Activated CD4-positive, alpha-beta T cell treated with anti-CD3 and anti-CD28 coated beads, Interleukin-2, amount 50 U/mL, for 4 hours (primary cell): ENCODE measurements at regions not wholly inside any gene's neighbourhood (a gene's known extent, or its start where the extent isn't known, plus 50 kb on each side); places are given as distances from the start of the nearest gene placed in this dataset.
"Not testable (repeated sequence)": the region's sequence is repeated elsewhere in the genome, so short reads cannot be mapped to it uniquely, and the experiment has no call there.

Source experiments
- DNase-seq, 2 experiments: peaks; one replicate each; pipeline ENCODE4 v3.0.0-alpha.2; 2020

- no peak for DNase-seq
Observed at GRCh38 chr4:128758314-128758922, 51.1 kb upstream of the JADE1 start.

- no peak for DNase-seq
Observed at GRCh38 chr4:128757712-128758111, 51.8 kb upstream of the JADE1 start.

DNA sequence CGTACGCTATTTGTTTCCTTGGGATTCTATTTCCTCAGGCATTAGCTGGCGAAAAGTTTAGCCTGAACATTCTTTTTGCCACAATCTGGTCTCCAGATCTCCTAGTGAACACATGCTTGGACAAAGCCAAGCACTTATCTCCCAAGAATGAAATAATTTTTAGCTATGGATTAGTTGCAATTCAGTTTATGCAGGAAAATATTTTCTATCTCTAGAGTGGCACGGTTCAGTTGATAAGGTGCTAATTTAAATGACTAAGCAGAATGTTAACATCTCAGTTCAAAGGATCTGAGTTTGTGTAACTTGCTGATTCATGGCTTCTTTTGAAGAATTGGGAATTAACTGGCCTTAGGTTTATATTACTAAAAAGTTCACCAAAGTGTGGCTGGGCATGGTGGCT is 58.1 kb upstream of the JADE1 start:
- no peak for DNase-seq

DNA sequence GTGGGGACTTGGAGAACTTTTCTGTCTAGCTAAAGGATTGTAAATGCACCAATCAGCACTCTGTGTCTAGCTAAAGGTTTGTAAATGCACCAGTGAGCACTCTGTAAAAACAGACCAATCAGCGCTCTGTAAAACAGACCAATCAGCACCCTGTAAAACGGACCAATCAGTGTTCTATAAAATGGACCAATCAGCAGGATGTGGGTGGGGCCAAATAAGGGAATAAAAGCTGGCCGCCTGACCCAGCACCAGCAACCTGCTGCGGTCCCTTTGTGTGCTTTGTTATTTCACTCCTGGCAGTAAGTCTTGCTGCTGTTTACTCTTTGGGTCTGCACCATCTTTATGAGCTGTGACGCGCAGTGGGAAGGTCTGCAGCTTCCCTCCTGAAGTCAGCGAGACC is 67.8 kb upstream of the JADE1 start:
- DNase-seq, result not testable (repeated sequence)

DNA sequence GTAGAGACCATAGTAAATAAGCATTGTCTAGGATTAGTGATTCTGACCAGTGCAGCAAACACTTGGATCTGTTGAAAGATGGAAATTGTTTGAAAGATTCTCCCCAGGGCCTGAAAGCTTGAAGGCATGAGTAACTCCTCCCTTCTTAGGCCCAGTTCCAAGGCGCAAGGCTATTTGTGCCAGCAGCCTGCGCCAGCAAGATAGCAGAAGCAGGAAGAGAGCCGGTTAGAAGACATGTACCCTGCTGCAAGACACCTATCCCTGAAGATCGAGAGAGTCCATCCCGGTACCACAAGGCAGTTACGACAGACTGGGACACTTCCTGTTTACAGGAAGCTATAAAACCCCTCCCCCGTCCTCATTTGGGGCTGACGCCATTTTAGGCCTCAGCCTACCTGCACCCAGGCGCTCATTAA is 72.4 kb upstream of the JADE1 start:
- DNase-seq, result no peak

- no peak for DNase-seq
Observed at GRCh38 chr4:128735714-128736113, 73.8 kb upstream of the JADE1 start.

GRCh38 chr4:128728190-128728589 is 81.3 kb upstream of the JADE1 start:
- DNase-seq, result no peak

DNA sequence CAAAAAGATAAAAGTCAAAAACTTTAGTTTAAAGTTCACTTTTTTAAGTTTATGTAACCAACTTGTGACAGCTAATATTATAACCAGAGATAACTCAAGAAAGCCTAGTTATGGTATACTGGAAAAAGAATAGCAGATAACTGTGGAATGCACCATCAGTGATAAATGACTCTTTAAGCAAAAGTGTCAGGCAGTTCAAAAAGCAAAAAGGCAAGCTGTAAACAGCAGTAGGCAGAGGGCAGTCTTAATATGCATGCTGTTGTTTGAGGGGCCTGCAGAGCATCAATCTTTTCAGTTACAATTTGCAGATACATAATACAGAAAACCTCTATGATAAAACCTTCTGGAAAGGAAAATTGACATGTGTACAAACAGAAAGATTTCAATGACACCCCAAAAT is 81.8 kb upstream of the JADE1 start:
- DNase-seq, result no peak

- no peak for DNase-seq
Observed at GRCh38 chr4:128725405-128726055, 84.0 kb upstream of the JADE1 start.

DNA sequence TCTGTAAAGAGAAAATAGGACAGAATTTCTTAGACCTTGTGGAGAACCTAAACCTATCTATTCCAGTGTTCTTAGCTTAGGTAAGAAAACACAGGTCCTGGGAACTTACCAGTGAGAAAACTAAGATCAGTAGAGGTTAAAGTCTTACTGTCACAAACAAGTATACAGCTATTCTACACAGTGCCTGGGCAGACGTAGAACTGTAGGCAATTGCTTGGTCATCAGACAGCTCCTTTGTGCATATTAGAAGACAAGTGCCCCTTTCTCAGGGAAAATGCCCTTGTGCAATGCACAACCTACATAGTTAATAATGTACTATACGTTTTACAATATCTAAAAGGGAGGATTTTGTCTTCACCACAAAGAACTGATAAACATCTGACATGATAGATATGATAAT is 86.6 kb upstream of the JADE1 start:
- no peak for DNase-seq

DNA sequence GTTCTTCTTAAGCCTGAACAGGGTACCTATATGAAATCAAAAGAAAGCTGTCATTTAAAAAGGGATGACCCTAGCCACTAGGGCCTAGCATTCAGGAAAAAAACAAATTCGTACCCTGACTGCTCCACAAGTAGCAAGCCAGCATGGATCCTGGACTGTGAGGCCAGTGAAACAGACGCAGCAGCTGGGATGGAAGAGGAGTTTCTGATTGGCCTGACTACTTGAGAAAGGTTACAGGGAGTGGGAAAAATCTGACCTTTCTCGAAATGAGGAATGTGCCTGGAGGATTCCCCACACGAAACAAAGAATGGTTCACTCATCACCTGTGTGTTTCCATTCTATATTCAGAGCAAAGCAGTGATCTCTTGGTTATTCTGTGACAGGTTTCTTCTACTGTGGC is 87.6 kb upstream of the JADE1 start:
- no peak for DNase-seq

- no peak for DNase-seq
Observed at GRCh38 chr4:128720270-128720669, 89.2 kb upstream of the JADE1 start.

- no peak for DNase-seq
Observed at GRCh38 chr4:128718768-128719167, 90.7 kb upstream of the JADE1 start.

GRCh38 chr4:128716338-128716737 is 93.2 kb upstream of the JADE1 start:
- DNase-seq, result no peak

DNA sequence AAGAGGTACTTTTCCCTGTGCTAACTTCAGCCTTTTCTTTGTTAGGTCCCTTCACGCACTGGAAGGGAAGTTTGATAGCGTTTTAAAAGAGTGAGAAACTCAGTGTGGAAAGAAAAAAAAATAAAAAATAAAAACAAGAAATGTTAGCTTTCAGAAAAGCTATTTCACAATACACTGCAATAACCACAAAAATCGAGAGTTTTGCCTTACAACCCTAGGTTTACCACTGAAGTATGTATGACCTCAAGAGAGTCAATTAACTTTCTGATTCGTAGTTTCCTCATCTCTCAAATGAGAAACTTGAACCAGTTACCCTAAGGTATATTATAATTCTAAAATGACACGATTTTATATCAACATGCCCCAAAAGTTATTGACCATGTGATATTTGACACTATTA is 93.9 kb upstream of the JADE1 start:
- DNase-seq, result no peak

DNA sequence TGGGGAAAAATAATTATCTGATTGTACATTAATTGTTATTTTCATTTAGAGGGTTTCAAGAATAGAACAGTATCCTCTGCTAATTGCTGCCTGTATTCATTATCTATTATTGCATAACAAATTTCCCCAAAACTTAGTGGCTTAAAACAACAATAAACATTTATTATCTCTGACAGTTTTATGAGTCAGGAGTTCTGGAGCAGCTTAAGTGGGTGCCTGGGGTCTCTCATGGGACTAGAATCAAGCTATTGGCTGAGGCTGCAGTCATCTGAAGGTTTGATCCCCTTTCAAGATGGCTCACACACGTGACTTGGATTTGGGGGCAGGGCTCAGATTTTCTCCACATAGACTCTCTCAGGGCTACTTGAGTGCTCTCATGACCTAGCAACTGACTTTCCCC is 98.1 kb upstream of the JADE1 start:
- DNase-seq, result no peak

DNA sequence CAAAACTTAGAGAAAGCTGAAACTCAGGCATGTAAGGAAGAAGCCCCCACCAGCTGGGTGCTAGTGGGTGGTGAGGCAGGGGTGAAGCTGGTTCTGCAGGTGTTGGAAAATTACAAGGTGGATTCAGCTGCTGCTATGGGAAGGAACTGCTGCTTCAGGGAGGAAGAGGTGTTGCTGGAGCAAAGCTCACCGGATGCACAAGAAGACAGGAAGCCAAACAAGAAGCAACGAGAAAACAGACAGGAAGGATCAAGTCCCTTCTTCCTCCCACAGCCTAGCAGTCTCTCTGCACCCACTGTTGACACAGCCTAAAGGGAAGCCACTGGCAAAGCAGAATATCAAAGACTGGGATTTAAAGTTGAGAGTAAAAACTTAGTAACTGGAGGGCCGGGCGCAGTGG is 100.2 kb upstream of the JADE1 start:
- no peak for DNase-seq

DNA sequence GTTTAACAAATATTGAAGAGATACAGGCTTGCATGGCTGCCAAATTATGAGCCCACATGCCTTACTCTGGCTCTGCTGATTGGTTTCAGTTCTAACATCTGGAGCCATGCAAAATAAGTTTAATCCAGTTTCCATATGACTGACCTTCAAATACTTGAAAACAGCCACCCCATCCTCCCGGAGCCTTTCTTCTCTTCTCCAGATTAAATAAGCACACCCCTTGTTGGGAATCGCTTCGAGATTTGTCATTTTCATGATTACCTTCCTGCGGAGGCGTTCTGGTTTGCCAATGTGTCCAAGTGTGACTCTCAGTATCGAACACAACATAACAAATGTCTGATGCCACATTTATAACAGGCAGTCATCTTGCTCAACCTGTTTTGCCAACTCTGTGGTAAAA is 101.6 kb upstream of the JADE1 start:
- no peak for DNase-seq

DNA sequence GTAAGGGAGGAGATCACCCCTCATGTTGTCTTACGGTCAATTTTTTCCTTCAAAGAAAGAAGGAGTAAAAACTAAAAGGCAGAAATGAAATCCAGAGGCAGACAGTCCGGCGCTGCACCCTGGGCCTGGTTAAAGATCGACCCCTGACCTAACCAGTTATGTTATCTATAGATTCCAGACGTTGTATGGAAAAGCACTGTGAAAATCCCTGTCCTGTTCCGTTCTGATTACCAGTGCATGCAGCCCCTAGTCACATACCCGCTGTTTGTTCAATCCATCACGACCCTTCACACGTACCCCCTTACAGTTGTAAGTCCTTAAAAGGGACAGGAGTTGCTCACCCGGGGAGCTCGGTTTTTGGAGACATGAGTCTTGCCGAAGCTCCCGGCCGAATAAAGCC is 105.6 kb upstream of the JADE1 start:
- no peak for DNase-seq

DNA sequence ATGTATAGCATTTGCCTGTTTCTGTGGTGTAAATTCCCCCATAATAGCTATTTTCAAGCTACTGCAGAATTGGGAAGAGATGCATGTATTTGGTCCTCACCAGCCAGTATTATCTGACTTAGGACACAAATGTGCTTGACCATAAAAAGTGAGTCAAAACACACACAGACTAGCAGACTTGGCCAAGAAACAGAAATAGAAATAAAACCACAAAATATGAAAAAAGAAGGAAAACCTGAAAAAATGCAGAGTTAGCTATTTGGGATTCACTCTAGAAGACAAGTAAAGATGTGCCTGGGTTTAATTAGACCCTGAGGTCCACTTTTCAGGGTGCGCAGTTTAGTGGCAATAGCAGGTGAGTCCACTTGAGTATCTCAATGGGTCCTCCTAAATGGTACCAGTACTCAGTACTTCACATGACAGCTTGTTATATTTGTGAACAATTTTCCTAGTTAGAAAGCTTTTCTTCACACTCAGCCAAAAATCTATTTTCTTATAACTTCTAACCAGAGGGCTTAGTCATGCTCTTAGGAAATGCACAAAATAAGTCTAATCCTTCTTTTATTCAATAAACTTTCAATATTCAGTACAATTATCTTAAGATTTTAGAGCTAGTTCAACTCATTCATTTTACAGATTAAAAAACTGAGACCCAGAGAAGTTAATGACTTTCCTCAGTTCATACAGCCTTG is 108.7 kb upstream of the JADE1 start:
- no peak for DNase-seq

GRCh38 chr4:128698386-128698785 is 111.1 kb upstream of the JADE1 start:
- DNase-seq, result no peak

- DNase-seq, result no peak
Observed at GRCh38 chr4:128697323-128697722, 112.2 kb upstream of the JADE1 start.

- no peak for DNase-seq
Observed at GRCh38 chr4:128690011-128690410, 119.5 kb upstream of the JADE1 start.

GRCh38 chr4:128688846-128689437 is 120.6 kb upstream of the JADE1 start:
- no peak for DNase-seq
